ENCODE measurements at regions not wholly inside any gene's neighbourhood (a gene's known extent, or its start where the extent isn't known, plus 50 kb on each side); places are given as distances from the start of the nearest gene placed in this dataset.

- no peak for TF ChIP-seq TAF1 (IDR thresholded peaks at IDR 0.05; ENCODE audit: borderline replicate concordance, insufficient read depth, low read length)
- TF ChIP-seq POLR2AphosphoS5 (IDR thresholded peaks at IDR 0.05; ENCODE audit: low read depth, low read length), result no peak
Observed at GRCh38 chr19:29380581-29380980, 145.2 kb upstream of the VSTM2B start.

All from PFSK-1 (cell line).